Mesodermal cell (in vitro differentiated cells): ENCODE measurements at regions not wholly inside any gene's neighbourhood (a gene's known extent, or its start where the extent isn't known, plus 50 kb on each side); places are given as distances from the start of the nearest gene placed in this dataset.

Experiments used
- H3K27ac ChIP-seq: 2 replicates; pipeline ENCODE4 v1.7.0; 2013; ENCODE audit warnings: mild to moderate bottlenecking, low read depth, low read length, moderate library complexity; ENCODE audit not compliant: severe bottlenecking
- H3K36me3 ChIP-seq: 2 replicates; pipeline ENCODE4 v1.7.1; 2013; ENCODE audit warnings: mild to moderate bottlenecking, low read length, moderate library complexity; ENCODE audit not compliant: control insufficient read depth, insufficient read depth
- H3K4me1 ChIP-seq: one replicate; pipeline ENCODE4 v1.7.1; 2013; ENCODE audit warnings: mild to moderate bottlenecking, low read length; ENCODE audit not compliant: insufficient read depth, control insufficient read depth, poor library complexity, severe bottlenecking
- H3K4me3 ChIP-seq: 2 replicates; pipeline ENCODE4 v1.7.0; 2013; ENCODE audit warnings: low read length, control low read depth, mild to moderate bottlenecking; ENCODE audit not compliant: insufficient read depth, poor library complexity, severe bottlenecking; ENCODE audit errors: extremely low read depth
- H3K9me3 ChIP-seq: 2 replicates; pipeline ENCODE4 v1.7.1; 2013; ENCODE audit warnings: mild to moderate bottlenecking, low read length, moderate library complexity; ENCODE audit not compliant: control insufficient read depth
- WGBS, 2 experiments: methylation state at CpG; one replicate each; pipeline ENCODE4 v1.1.5; 2013; ENCODE audit warnings: missing lambda C conversion rate in 2 of 2; ENCODE audit not compliant: insufficient coverage in 2 of 2; 5-methylcytosine and 5-hydroxymethylcytosine counted together

GRCh38 chr10:59016043-59016442, 160.4 kb upstream of the PHYHIPL start:
- WGBS, 2 experiments: 100% methylated on average over 1 to 2 of the region's 4 CpGs
- H3K4me3 ChIP-seq: no peak overlapping the region
- H3K9me3 ChIP-seq: no peaks in the 10 kb centered on the region
- no peak overlapping the region for H3K27ac ChIP-seq
- H3K4me1 ChIP-seq: no peaks in the 10 kb centered on the region
- no peaks in the 10 kb centered on the region for H3K36me3 ChIP-seq

GRCh38 chr10:59018977-59019376, 157.5 kb upstream of the PHYHIPL start:
- Histone ChIP-seq H3K36me3 (no peaks in the 10 kb centered on the region), H3K4me3 (no peak overlapping the region), H3K27ac (no peak overlapping the region), H3K9me3 (no peaks in the 10 kb centered on the region), H3K4me1 (no peaks in the 10 kb centered on the region)
- 67 to 93% methylated on average over 1 to 4 of the region's 5 CpGs for WGBS, 2 experiments

- Histone ChIP-seq H3K4me3 (no peak overlapping the region), H3K4me1 (no peaks in the 10 kb centered on the region), H3K27ac (no peak overlapping the region), H3K9me3 (no peaks in the 10 kb centered on the region), H3K36me3 (no peaks in the 10 kb centered on the region)
- WGBS, 2 experiments: 0% methylated on average over 1 of the region's 3 CpGs; no CpG with 5 or more reads in 1 of the 2 experiments
These were observed 156.8 kb upstream of the PHYHIPL start for GRCh38 chr10:59019603-59020002.

- H3K4me1 ChIP-seq: no peaks in the 10 kb centered on the region
- 87 to 92% methylated on average over 2 of the region's 4 CpGs for WGBS, 2 experiments
- no peaks in the 10 kb centered on the region for H3K36me3 ChIP-seq
- no peak overlapping the region for H3K27ac ChIP-seq
- H3K4me3 ChIP-seq: no peak overlapping the region
- no peaks in the 10 kb centered on the region for H3K9me3 ChIP-seq
These were observed 155.9 kb upstream of the PHYHIPL start for GRCh38 chr10:59020502-59020901.

GRCh38 chr10:59025981-59026765, 150.3 kb upstream of the PHYHIPL start:
- 91 to 96% methylated on average over 16 to 18 of the region's 23 CpGs for WGBS, 2 experiments

GRCh38 chr10:59027975-59028655, 148.3 kb upstream of the PHYHIPL start:
- Histone ChIP-seq H3K4me3 (no peak overlapping the region), H3K9me3 (no peaks in the 10 kb centered on the region), H3K27ac (no peak overlapping the region), H3K4me1 (no peaks in the 10 kb centered on the region), H3K36me3 (no peaks in the 10 kb centered on the region)
- 80% methylated on average over 2 of the region's 5 CpGs; no CpG with 5 or more reads in 1 of the 2 experiments for WGBS, 2 experiments

More at GRCh38 chr10:59025981-59026765, 150.3 kb upstream of the PHYHIPL start:
- no peaks in the 10 kb centered on the region for H3K9me3 ChIP-seq
- no peaks in the 10 kb centered on the region for H3K36me3 ChIP-seq
- H3K27ac ChIP-seq: no peak overlapping the region
- H3K4me1 ChIP-seq: no peaks in the 10 kb centered on the region
- no peak overlapping the region for H3K4me3 ChIP-seq

GRCh38 chr10:59033622-59034021, 142.8 kb upstream of the PHYHIPL start:
- H3K9me3 ChIP-seq: no peaks in the 10 kb centered on the region
- H3K36me3 ChIP-seq: no peaks in the 10 kb centered on the region
- H3K4me1 ChIP-seq: no peaks in the 10 kb centered on the region
- H3K27ac ChIP-seq: no peak overlapping the region
- WGBS, 2 experiments: 82 to 87% methylated on average over 3 to 5 of the region's 6 CpGs
- H3K4me3 ChIP-seq: no peak overlapping the region

GRCh38 chr10:59036311-59037017, 140.0 kb upstream of the PHYHIPL start:
- no peaks in the 10 kb centered on the region for H3K9me3 ChIP-seq
- no peaks in the 10 kb centered on the region for H3K4me1 ChIP-seq
- no peaks in the 10 kb centered on the region for H3K36me3 ChIP-seq
- WGBS, 2 experiments: 100% methylated on average over 1 of the region's 3 CpGs; no CpG with 5 or more reads in 1 of the 2 experiments
- H3K27ac ChIP-seq: no peak overlapping the region
- no peak overlapping the region for H3K4me3 ChIP-seq

GRCh38 chr10:59037018-59037389, 139.4 kb upstream of the PHYHIPL start:
- Histone ChIP-seq H3K9me3 (no peaks in the 10 kb centered on the region), H3K27ac (no peak overlapping the region), H3K4me1 (no peaks in the 10 kb centered on the region), H3K36me3 (no peaks in the 10 kb centered on the region), H3K4me3 (no peak overlapping the region)
- 89% methylated on average over 1 of the region's 2 CpGs; no CpG with 5 or more reads in 1 of the 2 experiments for WGBS, 2 experiments

GRCh38 chr10:59037506-59037905, 138.9 kb upstream of the PHYHIPL start:
- WGBS, 2 experiments: no CpG with 5 or more reads among the region's 1 CpG
- no peaks in the 10 kb centered on the region for H3K36me3 ChIP-seq
- H3K4me1 ChIP-seq: no peaks in the 10 kb centered on the region
- H3K27ac ChIP-seq: no peak overlapping the region
- no peaks in the 10 kb centered on the region for H3K9me3 ChIP-seq
- no peak overlapping the region for H3K4me3 ChIP-seq
